ENCODE measurements at regions not wholly inside any gene's neighbourhood (a gene's known extent, or its start where the extent isn't known, plus 50 kb on each side); places are given as distances from the start of the nearest gene placed in this dataset.
A peak's percentile ranks its signal among the peaks of the same experiment; 100 is the strongest.

GRCh38 chrX:9087271-9088040, 53.5 kb upstream of the FAM9B start:
- Mint-ChIP-seq H3K36me3 (ENCODE audit: insufficient read depth) (no peaks in the 10 kb centered on the region), H3K9me3 (no peaks in the 10 kb centered on the region), H3K4me3 (no peak overlapping the region), H3K27ac (no peak overlapping the region), H3K4me1 (ENCODE audit: low read depth in 2 of 2) (no peaks in the 10 kb centered on the region), H3K27me3 (peaks cover 5 to 17% of the 10 kb centered on the region in 2 donors)
- ATAC-seq (replicated peaks) (no peak), DNase-seq (no peak)

GRCh38 chrX:9088896-9089295, 55.0 kb upstream of the FAM9B start:
- Mint-ChIP-seq H3K27me3 (peaks cover 5 to 12% of the 10 kb centered on the region in 2 donors), H3K27ac (no peak overlapping the region), H3K4me3 (no peak overlapping the region), H3K4me1 (ENCODE audit: low read depth in 2 of 2) (no peaks in the 10 kb centered on the region), H3K36me3 (ENCODE audit: insufficient read depth) (no peaks in the 10 kb centered on the region), H3K9me3 (no peaks in the 10 kb centered on the region)
- no peak for DNase-seq
- ATAC-seq (replicated peaks): no peak

- DNase-seq (no peak), ATAC-seq (replicated peaks) (no peak)
- Mint-ChIP-seq H3K27ac (no peak overlapping the region), H3K4me1 (ENCODE audit: low read depth in 2 of 2) (no peaks in the 10 kb centered on the region), H3K36me3 (ENCODE audit: insufficient read depth) (no peaks in the 10 kb centered on the region), H3K27me3 (peaks cover 5 to 7% of the 10 kb centered on the region in 2 donors), H3K9me3 (no peaks in the 10 kb centered on the region), H3K4me3 (no peak overlapping the region)
Measured at GRCh38 chrX:9090766-9091165, 56.8 kb upstream of the FAM9B start.

- no peak overlapping the region for H3K27ac Mint-ChIP-seq
- no peak overlapping the region for H3K4me3 Mint-ChIP-seq
- ATAC-seq (replicated peaks): no peak
- no peaks in the 10 kb centered on the region for H3K9me3 Mint-ChIP-seq
- no peak for DNase-seq
- H3K27me3 Mint-ChIP-seq: peaks cover 5 to 7% of the 10 kb centered on the region in 2 donors
- H3K36me3 Mint-ChIP-seq (ENCODE audit: insufficient read depth): no peaks in the 10 kb centered on the region
- no peaks in the 10 kb centered on the region for H3K4me1 Mint-ChIP-seq (ENCODE audit: low read depth in 2 of 2)
Measured at GRCh38 chrX:9091258-9091657, 57.3 kb upstream of the FAM9B start.

- peak overlapping the region in 1 of 2 donors; percentile 52 for H3K27ac Mint-ChIP-seq
- no peaks in the 10 kb centered on the region for H3K36me3 Mint-ChIP-seq (ENCODE audit: insufficient read depth)
- ATAC-seq (replicated peaks): no peak
- no peaks in the 10 kb centered on the region for H3K27me3 Mint-ChIP-seq
- no peak for DNase-seq
- no peaks in the 10 kb centered on the region for H3K9me3 Mint-ChIP-seq
- no peak overlapping the region for H3K4me3 Mint-ChIP-seq
- no peaks in the 10 kb centered on the region for H3K4me1 Mint-ChIP-seq (ENCODE audit: low read depth in 2 of 2)
Measured at GRCh38 chrX:9102956-9103355, 69.0 kb upstream of the FAM9B start.

- ATAC-seq (replicated peaks): no peak
- H3K4me3 Mint-ChIP-seq: no peak overlapping the region
- no peaks in the 10 kb centered on the region for H3K4me1 Mint-ChIP-seq (ENCODE audit: low read depth in 2 of 2)
- no peaks in the 10 kb centered on the region for H3K27me3 Mint-ChIP-seq
- no peaks in the 10 kb centered on the region for H3K9me3 Mint-ChIP-seq
- no peak for DNase-seq
- no peak overlapping the region for H3K27ac Mint-ChIP-seq
- H3K36me3 Mint-ChIP-seq (ENCODE audit: insufficient read depth): no peaks in the 10 kb centered on the region
Measured at GRCh38 chrX:9108054-9108453, 74.1 kb upstream of the FAM9B start.

GRCh38 chrX:9110808-9111207, 76.9 kb upstream of the FAM9B start:
- Mint-ChIP-seq H3K4me1 (ENCODE audit: low read depth in 2 of 2) (peaks cover 0 to 2% of the 10 kb centered on the region in 2 donors), H3K27ac (no peak overlapping the region), H3K36me3 (ENCODE audit: insufficient read depth) (no peaks in the 10 kb centered on the region), H3K4me3 (no peak overlapping the region), H3K27me3 (no peaks in the 10 kb centered on the region), H3K9me3 (no peaks in the 10 kb centered on the region)
- DNase-seq (no peak), ATAC-seq (replicated peaks) (no peak)

- Mint-ChIP-seq H3K36me3 (ENCODE audit: insufficient read depth) (no peaks in the 10 kb centered on the region), H3K9me3 (no peaks in the 10 kb centered on the region), H3K4me1 (ENCODE audit: low read depth in 2 of 2) (peaks cover 0 to 4% of the 10 kb centered on the region in 2 donors), H3K4me3 (no peak overlapping the region), H3K27me3 (no peaks in the 10 kb centered on the region), H3K27ac (no peak overlapping the region)
- DNase-seq (no peak), ATAC-seq (replicated peaks) (no peak)
Measured at GRCh38 chrX:9114245-9114644, 80.3 kb upstream of the FAM9B start.

GRCh38 chrX:9117851-9118250, 83.9 kb upstream of the FAM9B start:
- H3K27ac Mint-ChIP-seq: no peak overlapping the region

GRCh38 chrX:9122519-9123245, 88.8 kb upstream of the FAM9B start:
- Mint-ChIP-seq H3K36me3 (ENCODE audit: insufficient read depth) (peaks cover 4% of the 10 kb centered on the region), H3K4me1 (ENCODE audit: low read depth in 2 of 2) (no peaks in the 10 kb centered on the region), H3K4me3 (no peak overlapping the region), H3K27me3 (peaks cover 6 to 16% of the 10 kb centered on the region in 2 donors), H3K9me3 (no peaks in the 10 kb centered on the region), H3K27ac (no peak overlapping the region)
- no peak for DNase-seq
- no peak for ATAC-seq (replicated peaks)

More at GRCh38 chrX:9117851-9118250, 83.9 kb upstream of the FAM9B start:
- ATAC-seq (replicated peaks) (no peak), DNase-seq (no peak)
- no peaks in the 10 kb centered on the region for H3K36me3 Mint-ChIP-seq (ENCODE audit: insufficient read depth)
- H3K4me1 Mint-ChIP-seq (ENCODE audit: low read depth in 2 of 2): peaks cover 0 to 4% of the 10 kb centered on the region in 2 donors
- H3K9me3 Mint-ChIP-seq: no peaks in the 10 kb centered on the region
- no peak overlapping the region for H3K4me3 Mint-ChIP-seq
- peaks cover 2 to 13% of the 10 kb centered on the region in 2 donors for H3K27me3 Mint-ChIP-seq

- H3K4me1 Mint-ChIP-seq (ENCODE audit: low read depth in 2 of 2): no peaks in the 10 kb centered on the region
- H3K4me3 Mint-ChIP-seq: no peak overlapping the region
- H3K9me3 Mint-ChIP-seq: peaks cover 0 to 2% of the 10 kb centered on the region in 2 donors
- ATAC-seq (replicated peaks) (no peak), DNase-seq (no peak)
- peaks cover 4% of the 10 kb centered on the region for H3K36me3 Mint-ChIP-seq (ENCODE audit: insufficient read depth)
- H3K27me3 Mint-ChIP-seq: peaks cover 2 to 3% of the 10 kb centered on the region in 2 donors
- no peak overlapping the region for H3K27ac Mint-ChIP-seq
Measured at GRCh38 chrX:9127986-9128385, 94.1 kb upstream of the FAM9B start.

- Mint-ChIP-seq H3K4me1 (ENCODE audit: low read depth in 2 of 2) (no peaks in the 10 kb centered on the region), H3K27me3 (no peaks in the 10 kb centered on the region), H3K27ac (no peak overlapping the region), H3K9me3 (peaks cover 0 to 2% of the 10 kb centered on the region in 2 donors), H3K4me3 (no peak overlapping the region), H3K36me3 (ENCODE audit: insufficient read depth) (peaks cover 4% of the 10 kb centered on the region)
- ATAC-seq (replicated peaks): no peak
- no peak for DNase-seq
Measured at GRCh38 chrX:9130031-9130430, 96.1 kb upstream of the FAM9B start.

- Mint-ChIP-seq H3K9me3 (peaks cover 0 to 2% of the 10 kb centered on the region in 2 donors), H3K36me3 (ENCODE audit: insufficient read depth) (no peaks in the 10 kb centered on the region), H3K4me1 (ENCODE audit: low read depth in 2 of 2) (no peaks in the 10 kb centered on the region), H3K4me3 (no peak overlapping the region), H3K27me3 (no peaks in the 10 kb centered on the region), H3K27ac (no peak overlapping the region)
- DNase-seq (no peak), ATAC-seq (replicated peaks) (no peak)
Measured at GRCh38 chrX:9131066-9131465, 97.1 kb upstream of the FAM9B start.

- H3K4me1 Mint-ChIP-seq (ENCODE audit: low read depth in 2 of 2): no peaks in the 10 kb centered on the region
- no peak overlapping the region for H3K4me3 Mint-ChIP-seq
Measured at GRCh38 chrX:9132036-9132638, 98.2 kb upstream of the FAM9B start.

More at GRCh38 chrX:9132036-9132638, 98.2 kb upstream of the FAM9B start:
- H3K27me3 Mint-ChIP-seq: no peaks in the 10 kb centered on the region
- no peak for ATAC-seq (replicated peaks)
- H3K36me3 Mint-ChIP-seq (ENCODE audit: insufficient read depth): no peaks in the 10 kb centered on the region
- H3K27ac Mint-ChIP-seq: no peak overlapping the region
- DNase-seq: no peak
- peaks cover 0 to 2% of the 10 kb centered on the region in 2 donors for H3K9me3 Mint-ChIP-seq
